NCI-H2029 (cell line): ENCODE measurements at regions not wholly inside any gene's neighbourhood (a gene's known extent, or its start where the extent isn't known, plus 50 kb on each side); places are given as distances from the start of the nearest gene placed in this dataset.
"Not testable (repeated sequence)": the region's sequence is repeated elsewhere in the genome, so short reads cannot be mapped to it uniquely, and the experiment has no call there.

Source experiments
- DNase-seq: peaks from one replicate; lab custom pipeline; 2025; lab: John Stamatoyannopoulos, UW

DNA sequence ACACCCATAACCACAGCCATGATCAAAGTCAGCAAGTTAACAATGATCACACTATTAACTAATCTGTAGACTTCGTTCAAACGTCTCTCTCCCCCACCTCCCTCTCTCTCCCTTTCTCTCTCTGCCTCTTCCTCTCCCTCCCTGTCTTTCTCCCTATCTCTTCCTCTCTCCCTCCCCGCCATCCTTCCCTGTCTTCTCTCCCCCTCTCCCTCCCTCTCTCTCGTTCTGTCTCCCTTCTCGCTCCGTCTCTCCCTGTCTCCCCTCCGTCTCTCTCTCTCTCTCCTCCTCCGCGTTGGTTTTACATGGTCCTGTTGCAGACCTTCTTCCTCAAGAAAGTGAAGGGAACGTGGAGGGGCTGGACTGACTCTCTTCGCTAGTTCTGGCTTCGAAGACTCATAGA, 308.9 kb upstream of the FOXQ1 start:
- DNase-seq: no peak

- no peak for DNase-seq
Observed at GRCh38 chr6:1001655-1002349, 308.9 kb upstream of the EXOC2 start.

GRCh38 chr6:999552-999951, 306.6 kb upstream of the EXOC2 start:
- DNase-seq: peak; percentile 22

DNA sequence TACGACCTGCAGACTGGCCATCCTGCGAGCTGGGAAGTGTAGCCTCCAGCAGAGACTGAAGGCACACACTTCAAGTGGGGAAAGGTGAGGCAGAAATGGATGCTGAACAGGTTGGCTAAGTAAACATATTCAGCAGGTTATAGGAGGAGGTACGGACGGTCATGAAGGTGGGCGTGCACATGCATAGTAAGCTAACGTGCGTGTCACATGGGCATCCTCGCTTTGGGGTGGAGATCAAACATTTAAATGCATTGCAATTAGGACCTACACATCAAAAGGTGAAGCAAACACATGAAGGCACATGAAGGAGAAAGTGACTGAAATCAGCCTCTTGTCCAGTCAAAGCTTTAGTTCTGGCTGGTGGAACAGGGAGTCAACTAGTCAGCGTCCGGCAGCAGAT, 305.6 kb upstream of the EXOC2 start:
- DNase-seq: no peak

GRCh38 chr6:996271-996852, 303.4 kb upstream of the EXOC2 start:
- no peak for DNase-seq

- DNase-seq: no peak
Observed at GRCh38 chr6:991192-991591, 298.3 kb upstream of the EXOC2 start.

- no peak for DNase-seq
Observed at GRCh38 chr6:984031-984430, 291.1 kb upstream of the EXOC2 start.

DNA sequence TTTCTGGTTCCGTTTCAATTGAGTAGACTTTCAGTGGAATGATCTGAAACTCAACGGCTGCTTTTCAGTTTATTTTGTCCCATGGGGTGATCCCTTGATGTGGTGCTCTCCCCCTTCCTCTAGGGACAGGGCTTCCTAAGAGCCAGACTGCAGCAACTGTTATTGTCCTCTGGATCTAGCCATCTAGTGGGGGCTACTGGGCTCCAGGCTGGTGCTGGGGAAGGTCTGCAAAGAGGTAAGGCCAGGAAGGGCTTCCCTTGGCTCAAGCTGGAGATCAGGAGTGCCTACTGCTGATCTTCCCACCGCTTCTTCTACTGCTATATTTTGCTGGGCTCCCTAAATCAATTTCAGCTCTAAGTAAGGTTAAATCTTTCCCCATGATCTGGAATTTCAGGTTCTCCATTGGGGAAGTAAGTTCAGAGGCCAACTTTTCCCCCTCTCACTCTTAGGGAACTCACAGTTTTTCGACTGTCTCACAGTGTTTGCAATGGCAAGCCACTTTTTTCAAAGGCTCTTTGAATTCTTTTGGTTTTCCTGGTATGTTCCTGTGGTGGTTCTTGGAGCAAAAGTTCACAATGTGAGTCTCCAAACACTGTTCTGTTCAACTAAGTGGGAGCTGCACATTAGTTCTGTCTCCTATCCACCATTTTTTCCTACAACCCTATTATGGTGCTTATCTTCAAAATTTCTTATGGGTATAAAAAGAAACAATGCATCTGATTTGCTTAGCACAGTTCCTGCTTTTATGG, 286.2 kb upstream of the EXOC2 start:
- DNase-seq: no peak

GRCh38 chr6:977226-977625, 284.3 kb upstream of the EXOC2 start:
- DNase-seq: not testable (repeated sequence)

GRCh38 chr6:971981-972640, 279.2 kb upstream of the EXOC2 start:
- DNase-seq: no peak

GRCh38 chr6:968791-969190, 275.9 kb upstream of the EXOC2 start:
- DNase-seq: no peak

DNA sequence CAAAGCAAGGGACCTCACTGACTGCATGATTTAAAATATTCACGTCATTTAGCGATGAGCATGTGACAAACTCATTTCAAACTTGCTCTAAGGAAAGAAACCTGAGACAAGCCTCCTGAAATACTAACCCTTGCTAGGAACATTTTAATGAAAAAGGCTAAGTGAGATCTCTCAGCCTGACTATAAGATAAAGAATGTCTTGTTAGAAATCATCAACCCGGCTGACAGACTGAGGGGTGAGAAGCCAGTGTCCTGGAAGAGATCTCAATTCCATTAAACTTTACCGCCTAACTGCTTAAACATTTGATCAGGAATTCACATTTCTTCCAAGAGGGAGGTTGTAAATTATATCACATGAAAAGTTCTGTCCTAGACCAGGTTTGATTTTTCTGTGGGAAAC, 274.8 kb upstream of the EXOC2 start:
- no peak for DNase-seq

DNA sequence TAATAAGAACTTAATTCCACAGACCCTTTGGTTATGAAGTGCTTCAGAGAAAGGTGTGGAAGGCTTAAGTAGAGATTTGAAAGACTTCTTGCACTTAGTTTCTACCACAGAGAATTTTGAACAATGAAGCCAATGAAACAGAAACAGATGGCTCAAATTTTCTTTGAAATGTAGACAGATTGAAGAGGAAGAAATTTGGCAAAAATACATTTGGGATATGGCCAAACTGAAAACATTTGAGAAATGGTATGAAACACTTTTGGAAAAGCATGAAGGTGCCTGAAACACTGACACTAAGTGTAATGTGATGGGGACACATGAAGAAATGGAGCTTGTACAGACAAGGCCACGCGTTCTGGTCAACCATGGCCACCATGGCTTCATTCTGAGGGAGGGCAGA, 272.4 kb upstream of the EXOC2 start:
- DNase-seq: no peak

DNA sequence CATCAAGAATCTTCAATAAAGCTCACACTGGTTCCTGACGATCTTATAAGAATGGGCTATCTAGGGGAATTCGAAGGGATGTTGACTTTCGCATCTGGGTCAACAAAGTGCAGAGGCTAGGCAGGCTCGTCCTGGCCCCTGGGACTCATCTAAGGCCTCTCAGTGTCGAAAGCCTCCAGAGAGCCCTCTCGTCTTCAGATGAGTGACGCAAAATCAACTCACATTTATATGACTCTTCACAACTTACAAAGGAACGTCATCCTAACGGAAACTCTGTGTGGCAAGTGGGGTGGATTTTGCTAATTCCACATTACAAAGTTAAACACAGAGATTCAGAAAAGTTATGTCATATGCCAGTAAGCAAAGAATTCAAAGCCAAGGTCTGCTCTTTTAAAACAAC, 270.5 kb upstream of the EXOC2 start:
- no peak for DNase-seq

- DNase-seq: no peak
Observed at GRCh38 chr6:961407-961960, 268.5 kb upstream of the EXOC2 start.

- DNase-seq: no peak
Observed at GRCh38 chr6:960356-960755, 267.4 kb upstream of the EXOC2 start.

DNA sequence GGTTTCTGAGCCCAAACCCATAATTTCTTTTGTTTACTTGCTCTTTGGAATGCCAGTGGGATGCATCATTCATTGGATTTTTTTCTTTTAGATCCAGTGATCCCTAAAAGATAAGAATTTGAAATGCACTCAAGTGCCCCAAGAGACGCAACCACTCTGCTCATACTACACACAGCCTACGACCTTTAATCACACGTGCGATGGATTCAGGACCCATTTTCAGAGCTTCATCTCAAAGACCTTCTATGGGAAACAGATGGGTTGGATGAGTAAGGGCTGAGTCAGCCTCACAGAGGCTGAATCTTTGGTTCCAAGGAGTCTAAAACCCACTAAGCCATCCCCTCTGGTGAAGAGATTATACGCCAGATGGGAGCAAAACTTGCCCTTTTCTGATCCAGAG, 265.5 kb upstream of the EXOC2 start:
- DNase-seq: no peak

DNA sequence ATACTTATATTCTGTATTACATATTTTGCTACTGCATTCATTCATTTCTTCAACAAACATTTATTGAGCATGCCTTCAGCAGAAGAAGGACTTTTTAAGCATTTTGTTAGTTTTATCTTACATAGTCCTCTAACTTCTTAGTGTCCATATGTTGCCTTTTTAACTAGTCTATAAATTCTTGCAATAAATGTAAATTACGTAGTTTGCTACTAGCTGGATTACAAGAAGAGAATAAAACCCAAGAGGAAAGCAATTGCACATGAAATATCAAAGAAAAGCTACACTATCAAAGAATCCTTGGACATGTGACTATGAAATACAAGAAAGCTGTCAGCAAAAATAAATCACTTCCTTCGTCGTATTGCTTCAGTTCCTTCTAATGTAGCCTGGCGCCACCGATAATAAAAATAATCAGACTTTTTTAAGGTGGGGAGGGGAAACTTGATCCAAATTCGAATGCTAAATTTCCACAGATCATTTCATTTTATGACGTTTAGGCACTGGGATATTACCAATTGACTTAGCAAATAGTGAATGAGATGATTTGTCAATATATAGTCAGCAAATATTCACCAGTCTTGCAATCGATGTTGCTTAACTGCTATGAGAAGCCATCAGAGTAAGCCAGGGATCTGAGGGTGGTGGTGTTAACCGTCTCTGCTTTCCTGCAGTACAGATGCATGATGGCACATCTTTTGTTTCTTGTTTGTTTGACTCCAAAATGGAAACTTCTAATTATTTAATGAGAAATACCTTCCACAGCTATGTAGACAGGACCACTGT, 258.7 kb upstream of the EXOC2 start:
- DNase-seq: no peak

- DNase-seq: no peak
Observed at GRCh38 chr6:947235-947934, 254.4 kb upstream of the EXOC2 start.

GRCh38 chr6:946546-946945, 253.6 kb upstream of the EXOC2 start:
- DNase-seq: no peak
